HG03575 (cell line): ENCODE measurements at regions not wholly inside any gene's neighbourhood (a gene's known extent, or its start where the extent isn't known, plus 50 kb on each side); places are given as distances from the start of the nearest gene placed in this dataset.

Experiments
- ATAC-seq: cut with Tn5 transposase; IDR thresholded peaks from one replicate; pipeline ENCODE4 v1.9.1; 2021; ENCODE audit not compliant: unreplicated experiment, insufficient number of reproducible peaks, low FRiP score; ENCODE audit errors: extremely low read depth

DNA sequence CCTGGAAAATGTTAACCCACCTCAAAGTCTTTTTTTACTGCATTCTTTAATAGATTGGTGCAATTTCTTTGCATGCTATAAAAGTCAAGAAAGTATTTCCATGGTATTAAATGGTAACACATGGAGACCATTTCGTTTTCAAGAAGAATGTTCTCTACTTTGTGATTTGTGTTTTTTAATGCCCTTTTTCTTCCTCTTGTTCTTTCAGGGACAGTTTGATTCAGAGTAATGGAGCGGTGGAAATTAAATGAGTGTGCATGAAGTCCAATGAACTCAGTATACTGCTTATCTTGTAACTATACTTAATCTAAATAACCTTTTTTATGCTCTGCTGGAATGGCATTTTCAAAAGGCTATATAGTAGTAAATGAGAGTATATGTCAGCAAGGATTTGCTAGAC, 507.0 kb upstream of the CDH6 start:
- ATAC-seq, result no peak

DNA sequence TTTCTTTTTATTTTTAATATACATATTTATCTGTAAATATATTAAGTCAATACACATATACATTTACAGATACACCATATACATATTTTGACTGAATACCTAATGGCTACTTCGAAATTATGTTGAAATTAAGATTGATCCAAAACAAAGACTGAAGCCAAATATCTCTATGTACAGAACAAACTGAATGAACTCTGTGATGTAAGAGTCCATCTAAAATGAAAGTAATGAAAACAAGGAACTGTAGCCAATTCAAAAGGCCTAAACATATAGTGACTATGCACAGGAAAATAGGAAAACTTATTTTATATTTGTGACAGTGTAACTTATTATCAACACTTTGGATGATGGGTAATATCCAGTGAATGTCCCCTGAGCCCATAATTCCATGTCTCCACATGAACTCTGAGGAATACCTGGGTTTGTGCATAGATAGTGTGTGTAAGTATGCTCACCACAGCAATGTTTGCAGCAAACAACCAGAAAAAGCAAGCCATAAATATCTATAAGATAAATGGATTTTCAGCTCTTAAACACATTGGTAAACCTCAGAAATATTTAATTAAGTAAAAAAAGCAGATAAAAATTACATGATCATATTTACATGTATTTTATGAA, 517.2 kb upstream of the CDH6 start:
- no peak for ATAC-seq

DNA sequence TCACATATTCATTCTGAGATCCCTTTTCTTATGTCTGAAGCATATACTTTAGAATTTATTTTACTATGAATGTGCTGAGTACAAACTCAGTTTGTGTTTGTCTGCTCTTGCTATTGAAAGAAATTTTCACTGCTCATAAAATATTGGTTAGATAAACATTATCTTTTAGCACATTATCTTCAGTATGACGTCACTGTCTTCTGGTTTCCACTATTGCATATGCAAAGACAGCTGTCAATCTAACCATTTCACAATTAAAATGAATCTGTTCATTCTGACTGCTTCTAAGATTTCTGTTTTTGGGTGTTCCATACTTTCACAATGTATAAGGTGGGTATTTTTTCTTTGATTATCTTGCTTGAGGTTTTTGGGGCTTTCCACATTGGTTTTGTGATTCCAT, 526.2 kb upstream of the CDH6 start:
- no peak for ATAC-seq

DNA sequence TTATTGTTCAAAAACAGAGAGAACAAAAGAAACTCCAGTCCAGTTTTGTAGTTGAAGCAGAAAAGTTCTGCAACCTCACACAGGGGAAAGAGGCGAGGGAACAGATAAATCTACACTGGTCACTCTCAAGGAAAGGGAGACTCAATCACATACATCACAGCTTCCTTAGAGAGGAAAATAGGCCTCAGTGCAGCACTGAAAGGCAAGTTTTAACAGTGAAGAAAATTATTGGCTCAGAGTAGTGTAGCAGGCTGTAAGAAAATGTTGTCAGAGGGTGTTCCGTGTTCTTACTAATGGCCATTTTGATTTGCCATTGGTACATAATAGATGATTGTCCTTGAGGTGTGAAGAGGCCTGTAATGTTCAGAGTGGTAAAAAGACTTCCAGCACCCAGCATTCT, 530.0 kb upstream of the CDH6 start:
- ATAC-seq, result no peak

DNA sequence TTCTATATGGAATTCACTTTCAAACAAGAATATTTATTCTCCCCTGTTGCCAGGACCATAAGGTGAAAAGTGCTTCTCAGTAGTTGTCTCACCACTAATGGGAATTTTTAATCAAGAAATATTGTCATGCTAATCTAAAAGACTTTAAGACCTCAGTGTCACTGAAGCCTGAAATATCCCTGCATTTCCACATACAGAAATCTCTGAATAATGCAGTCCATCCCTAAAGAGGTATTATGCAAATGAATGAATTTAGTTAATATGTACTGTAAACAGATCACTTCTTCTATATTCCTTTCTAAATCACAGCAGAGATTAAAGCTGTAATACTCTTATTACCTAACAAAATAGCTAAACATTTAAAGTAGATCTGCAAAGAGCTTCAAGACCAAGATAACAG, 531.1 kb upstream of the CDH6 start:
- ATAC-seq, result no peak

DNA sequence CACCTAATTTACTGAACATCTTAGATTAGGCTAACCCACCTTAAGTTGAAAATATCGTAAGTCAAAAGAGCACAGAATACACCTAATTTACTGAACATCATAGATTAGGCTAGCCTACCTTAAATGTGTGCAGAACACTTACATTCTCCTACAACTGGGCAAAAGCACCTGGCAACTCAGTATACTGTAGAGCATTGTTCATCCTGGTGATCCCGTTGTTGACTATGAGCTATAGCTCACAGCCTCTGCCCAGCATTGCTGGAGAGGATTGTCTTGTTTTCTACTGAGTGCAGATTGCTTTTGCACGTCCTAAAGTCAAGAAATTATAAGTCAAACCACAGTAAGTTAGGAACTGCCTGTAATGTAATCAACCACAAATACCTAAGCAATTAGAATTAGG, 531.8 kb upstream of the CDH6 start:
- no peak for ATAC-seq

DNA sequence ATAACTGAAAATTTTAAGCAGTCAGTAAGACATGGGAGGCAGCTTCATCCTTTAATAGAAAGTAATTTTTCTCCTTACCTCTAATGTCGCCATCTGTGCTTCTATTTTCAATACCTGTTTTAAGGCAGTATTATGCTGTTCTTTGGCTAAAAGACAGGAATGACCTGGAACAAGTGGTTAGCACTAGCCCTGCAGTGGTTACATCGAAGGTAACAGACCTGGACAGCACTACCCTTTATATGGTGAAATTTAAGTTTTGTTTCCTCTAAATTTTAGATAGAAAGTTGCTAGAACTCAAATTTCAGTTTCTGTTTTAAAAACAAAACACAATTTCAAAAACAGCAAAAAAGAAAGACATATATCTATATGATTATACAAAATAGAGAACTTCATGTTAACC, 534.1 kb upstream of the CDH6 start:
- no peak for ATAC-seq

DNA sequence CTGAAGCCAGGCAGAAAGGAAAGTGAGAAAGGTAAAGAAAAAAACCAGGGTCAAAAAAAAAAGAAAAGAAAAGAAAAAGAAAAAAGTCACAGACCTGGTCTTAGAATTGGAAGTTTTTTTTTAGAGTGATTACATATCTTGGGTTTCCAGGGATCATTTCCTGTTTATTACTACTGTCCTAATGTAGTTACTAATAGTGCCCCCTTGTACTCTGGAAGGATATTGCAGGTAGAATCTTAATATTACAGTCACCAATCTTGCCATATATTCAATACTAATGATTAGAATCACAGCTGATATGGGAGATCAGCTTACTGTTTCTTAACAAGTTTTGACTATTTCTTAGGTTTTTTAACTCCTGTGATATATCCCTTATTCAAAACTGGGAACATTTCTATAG, 543.2 kb upstream of the CDH6 start:
- ATAC-seq, result no peak

DNA sequence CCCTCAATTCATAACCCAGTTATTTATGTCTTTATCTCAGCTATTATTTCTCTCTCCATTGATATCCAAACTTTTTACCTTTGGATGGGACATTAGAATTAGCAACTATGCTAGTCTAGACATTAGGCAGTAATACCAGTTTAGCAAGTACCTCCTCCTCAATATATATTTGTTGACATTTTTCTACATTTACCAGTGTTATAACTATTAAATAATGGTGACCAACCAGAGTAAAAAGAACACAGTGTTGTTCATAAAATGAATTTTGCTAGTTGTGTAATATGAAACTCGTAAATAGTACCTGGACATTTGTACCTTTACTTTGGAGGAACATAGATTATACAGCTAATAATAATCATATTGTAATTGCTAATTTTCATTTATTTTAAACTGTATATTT, 554.6 kb upstream of the CDH6 start:
- no peak for ATAC-seq

DNA sequence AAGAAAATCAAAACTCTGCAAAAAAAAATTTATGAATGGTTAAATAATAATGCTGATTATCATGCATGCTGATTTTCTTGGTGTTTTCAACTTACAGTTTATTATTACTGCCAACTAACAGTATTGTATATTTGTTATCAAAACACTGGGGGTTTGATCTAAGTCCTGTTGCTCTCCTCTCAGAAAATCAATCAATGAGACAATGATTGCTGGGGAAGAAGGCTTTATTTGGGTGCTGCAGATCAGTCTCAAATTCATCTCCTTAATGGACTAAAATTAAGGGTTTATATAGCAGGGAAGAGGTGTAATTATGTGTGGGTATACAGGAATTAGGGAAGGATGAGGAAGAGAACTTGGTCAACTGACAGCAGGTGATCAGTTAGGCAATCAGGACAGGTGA, 565.5 kb upstream of the CDH6 start:
- no peak for ATAC-seq

DNA sequence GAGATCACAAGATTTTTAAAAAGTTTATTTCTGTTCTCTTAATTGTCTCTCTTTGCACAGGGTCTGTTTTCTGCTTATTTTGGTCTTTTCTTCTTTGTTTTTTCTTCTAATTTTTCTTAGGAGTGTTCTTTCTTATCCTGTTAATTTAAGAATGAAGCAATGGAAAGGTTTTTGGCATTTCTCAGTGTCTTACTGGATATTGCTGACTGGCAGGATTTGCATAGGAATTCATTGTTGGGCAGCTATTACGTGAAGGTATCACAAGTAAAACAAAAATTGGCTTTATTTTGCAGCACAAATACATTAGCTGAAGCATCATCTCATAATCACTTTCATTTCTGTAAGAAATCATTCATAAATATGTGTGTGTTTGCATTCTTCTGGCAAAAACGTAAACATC, 566.9 kb upstream of the CDH6 start:
- ATAC-seq, result no peak

DNA sequence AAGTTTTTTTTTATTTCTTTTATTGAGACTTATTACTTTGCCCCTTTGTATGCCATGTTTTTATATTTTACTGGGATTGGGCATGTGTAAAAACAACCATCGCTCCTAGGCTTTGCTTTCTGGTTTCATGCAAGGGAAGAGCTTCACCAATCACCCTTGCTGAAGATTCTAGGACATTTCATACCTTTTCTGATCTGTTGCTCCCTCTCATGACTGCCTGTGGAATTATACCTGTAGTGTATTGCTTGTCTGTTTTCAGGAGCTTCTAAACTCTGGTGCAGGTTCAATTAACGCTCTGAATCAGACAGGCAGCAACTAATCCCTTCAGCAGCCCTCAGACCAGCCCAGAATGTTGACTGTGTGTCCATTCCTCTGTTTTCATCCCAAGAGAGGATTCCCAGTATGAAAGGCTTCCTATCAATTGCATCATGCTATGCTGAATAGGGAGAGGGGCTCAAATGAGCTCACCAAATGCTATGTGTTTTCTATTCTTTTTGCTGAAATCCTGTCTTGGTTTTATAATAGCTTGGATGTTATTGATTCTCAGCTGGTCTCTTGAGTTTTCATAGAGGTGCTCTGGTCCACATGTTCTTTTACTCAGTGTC, 572.9 kb upstream of the CDH6 start:
- no peak for ATAC-seq

DNA sequence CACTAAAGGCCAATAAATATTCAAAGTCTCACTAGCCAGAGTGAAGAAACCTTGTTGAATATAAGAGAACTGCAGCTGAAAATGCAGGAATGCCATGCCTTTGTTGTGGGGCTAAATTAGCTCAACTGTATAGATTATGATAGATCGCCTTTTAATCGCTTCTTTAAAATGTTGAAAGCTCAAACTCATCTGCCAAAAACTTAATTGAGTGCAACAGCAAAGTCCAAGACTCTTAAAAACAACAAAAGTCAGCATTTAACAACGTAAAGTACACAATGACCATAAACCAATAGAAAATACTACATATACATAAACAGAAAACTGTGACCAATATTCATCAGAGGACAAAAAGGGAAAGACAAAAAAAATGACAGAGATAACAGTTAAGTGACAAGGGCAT, 585.0 kb upstream of the CDH6 start:
- ATAC-seq, result no peak

DNA sequence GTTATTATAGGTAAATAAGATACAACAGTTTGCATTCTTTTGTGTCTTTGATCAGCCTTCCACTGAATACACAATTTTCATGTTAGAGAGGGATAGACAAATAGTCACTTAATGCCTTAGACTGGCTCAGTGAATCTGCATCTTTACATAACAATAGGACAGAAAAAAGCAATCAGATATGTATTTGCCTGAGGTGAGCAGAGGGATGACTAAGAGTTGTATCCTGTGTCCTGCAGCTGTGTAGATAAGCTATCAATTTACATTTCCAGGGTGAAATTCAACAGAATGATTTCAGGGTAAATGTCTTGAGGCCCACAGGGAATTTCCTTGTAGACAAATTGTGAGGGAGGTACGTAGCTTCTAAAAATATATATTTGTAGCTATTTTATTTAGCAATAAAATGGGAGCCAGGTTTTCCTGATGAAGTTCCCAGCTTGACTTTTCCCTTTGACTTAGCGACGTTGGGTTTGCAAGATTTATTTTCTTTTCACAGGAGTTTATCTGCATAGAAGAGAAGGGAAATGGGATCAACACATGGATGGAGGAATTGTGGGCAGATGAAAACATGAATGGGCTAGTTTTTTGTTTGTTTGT, 586.1 kb upstream of the CDH6 start:
- no peak for ATAC-seq

DNA sequence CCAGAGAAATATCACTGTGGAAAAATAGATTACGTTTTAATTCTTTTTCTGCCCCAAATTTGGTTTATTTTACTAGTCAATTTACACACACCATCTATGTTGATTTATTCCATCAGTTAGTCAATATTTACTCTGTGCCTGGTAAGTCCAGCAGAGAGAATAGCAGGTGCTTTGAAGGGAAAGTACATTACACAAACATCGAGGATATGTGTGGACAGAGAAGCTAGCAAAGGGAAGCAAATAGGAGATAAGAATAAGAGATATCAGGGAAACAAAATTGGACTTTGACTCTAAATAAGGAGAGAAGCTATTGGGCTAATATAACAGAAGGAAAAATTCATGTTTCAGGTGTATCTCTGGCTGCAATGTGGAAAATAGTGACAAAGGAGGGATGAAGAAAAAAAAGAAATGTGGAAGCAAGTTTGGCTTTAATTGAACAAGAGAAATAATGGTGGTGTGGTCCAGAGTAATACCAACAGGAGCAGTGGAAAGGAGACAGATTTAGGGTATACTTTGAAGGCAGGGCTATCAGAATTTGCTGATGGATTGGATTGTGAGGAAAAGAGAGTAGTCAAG, 587.7 kb upstream of the CDH6 start:
- no peak for ATAC-seq

DNA sequence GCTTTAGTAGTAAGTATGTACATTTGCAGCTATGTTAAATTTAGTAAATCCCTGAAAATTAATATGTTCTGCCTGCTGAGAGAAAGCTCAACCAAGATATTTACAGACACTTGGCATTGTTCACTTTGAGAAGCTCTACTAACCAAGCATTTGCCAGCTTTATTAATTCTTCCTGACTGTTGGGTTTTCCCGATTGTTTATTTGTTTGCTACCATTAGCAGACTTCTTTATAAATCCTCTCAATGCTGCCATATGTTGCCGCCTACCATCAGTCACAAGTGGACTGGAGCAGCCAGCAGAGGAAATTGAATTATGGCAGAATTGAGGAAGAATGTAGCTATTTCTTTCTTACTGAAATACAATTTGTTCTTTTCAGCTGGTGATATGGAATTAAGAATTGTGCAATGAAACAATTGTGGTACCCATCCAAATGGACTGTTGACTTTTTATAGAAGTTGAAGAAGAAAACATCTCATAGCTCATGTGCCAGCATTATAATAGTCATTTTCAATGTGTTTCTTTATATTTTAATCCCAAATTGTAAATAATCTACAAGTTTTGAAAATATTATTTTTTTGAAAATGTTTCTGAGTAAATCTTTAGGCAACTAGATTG, 588.7 kb upstream of the CDH6 start:
- ATAC-seq, result no peak

DNA sequence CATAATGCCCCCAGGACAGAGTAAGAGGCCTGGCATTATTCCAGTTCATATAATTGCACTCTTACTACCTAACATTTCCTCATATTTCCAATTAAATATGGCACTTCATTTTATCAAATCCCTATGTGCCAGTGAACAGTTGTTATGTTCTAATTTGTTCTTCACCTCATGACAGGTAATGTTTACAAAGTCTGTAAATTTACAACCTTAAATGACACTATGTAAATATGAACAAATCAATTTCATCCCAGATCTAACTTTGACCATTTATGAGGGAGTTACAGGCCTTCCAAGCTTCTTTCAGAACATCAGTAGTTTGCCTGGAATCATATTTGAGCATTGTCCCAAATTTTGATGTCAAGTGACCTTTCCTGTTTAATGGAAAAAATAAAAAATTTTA, 592.6 kb upstream of the CDH6 start:
- ATAC-seq, result no peak

DNA sequence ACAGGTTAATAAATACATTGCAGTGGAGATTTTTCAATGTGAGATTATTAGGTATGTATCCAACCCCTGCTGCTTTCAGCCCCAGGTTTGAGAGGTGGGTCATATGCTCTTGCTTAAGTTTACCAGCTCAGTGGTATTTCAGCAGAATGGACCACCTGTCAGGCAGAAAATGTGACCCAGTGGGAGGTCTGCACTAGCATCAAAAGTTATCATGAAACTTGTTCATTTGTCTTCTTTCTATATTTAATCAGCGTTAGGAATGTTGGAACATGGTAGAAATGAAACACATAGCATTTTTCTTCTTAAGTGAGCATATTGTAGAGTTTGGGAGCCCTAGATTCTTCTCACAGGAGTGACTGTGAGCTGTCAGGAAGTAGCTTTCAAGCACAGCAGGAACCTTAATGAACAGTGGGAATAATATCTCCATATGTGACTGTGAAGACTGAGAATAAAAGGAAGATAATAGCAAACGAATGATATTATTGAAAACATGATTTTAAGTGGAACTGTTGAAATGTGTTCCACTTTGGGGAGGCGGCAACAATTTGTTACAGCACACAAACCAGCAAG, 596.9 kb upstream of the CDH6 start:
- no peak for ATAC-seq

DNA sequence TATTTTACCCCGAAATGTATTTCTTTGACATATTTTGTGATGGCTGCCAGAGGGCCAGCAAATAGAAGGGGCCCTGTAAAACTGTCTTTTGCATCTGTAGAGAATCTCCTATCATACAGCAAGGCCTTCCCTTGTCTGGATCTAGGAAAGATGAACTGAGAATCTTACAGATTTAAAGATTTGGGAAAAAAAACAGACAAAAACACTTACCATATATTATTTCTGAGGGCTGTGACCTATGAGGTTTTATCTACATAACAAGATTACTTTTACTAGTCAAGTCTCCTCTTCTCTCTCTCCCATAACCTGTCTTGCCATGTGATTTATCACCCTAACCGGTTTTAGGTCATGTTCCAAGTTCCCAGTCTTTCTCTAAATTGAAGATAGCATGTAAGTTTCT, 599.2 kb upstream of the CDH6 start:
- ATAC-seq, result no peak

DNA sequence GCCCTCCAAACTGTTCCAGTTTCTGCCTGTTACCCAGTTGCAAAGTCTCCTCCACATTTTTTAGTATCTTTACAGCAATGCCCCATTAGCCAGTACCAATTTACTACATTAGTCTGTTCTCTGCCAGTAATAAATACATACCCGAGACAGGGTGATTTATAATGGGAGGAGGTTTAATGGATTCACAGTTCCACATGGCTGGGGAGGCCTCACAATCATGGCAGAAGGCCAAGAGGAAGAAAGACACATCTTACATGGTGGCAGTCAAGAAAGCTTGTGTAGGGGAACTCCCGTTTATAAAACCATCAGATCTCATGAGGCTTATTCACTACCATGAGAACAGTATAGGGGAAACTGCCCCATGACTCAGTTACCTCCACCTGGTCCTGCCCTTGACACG, 600.7 kb upstream of the CDH6 start:
- no peak for ATAC-seq
